Hippocampal formation (tissue), 2 donors: ENCODE measurements at regions not wholly inside any gene's neighbourhood (a gene's known extent, or its start where the extent isn't known, plus 50 kb on each side); places are given as distances from the start of the nearest gene placed in this dataset.
"Not testable (repeated sequence)": the region's sequence is repeated elsewhere in the genome, so short reads cannot be mapped to it uniquely, and the experiment has no call there.

ENCODE experiments used
- DNase-seq, 2 donors: peaks; one replicate each; lab custom pipeline; 2025; lab: John Stamatoyannopoulos, UW

DNA sequence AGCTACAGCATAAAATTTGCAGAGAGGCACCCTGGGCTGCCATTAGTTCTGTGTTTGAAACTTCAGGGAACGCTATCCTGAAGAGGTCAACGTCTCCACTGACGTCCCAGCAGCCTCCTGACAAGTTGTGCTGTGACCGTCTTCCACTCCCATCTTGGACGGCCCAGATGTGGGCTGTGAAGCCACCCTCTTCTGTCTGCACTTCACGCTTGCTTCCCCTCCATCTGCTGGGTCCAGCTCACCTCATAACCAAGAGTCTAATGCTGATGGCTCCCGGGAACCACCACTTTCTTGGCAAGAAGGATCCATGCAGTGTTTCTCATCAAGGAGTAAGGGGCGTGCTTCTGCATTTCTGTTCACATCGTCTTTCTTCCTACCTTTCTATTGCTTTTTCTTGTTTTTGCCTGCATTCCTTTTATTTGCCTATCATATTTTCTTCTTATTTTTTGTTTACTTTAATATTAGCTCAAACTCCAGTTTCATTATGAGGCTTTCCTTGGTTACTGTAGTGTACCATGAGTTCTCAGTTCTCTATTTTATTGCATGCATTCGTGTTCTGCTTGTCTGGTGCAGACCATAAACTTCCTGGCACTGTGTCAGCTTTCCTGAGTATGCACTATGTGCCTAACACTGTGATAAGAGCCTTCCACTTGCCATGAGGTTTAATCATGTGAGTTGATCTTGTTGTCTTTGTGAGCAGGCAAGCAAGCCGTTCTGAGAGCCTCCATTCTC is 631.8 kb upstream of the RAB6C start:
- peak; percentile 9 to 27 for DNase-seq

DNA sequence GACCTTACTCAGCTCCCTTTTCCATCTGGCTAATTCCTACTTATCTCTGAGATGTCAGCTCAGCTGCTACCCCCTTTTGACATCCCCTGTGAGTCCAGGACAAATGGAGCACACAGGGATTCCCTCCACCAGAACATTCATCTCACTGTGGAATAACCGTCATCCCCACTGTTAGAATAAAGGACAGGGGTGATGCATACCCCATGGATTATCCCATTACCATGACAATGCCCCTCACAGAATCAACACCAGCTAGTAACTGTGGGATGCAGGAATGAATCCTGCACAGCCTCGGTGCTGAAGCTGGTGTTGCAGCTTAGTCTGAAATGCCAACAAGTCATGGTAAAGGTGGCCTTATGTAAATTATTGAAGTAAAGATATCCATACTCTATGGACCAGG is 624.8 kb upstream of the RAB6C start:
- DNase-seq, result no peak

DNA sequence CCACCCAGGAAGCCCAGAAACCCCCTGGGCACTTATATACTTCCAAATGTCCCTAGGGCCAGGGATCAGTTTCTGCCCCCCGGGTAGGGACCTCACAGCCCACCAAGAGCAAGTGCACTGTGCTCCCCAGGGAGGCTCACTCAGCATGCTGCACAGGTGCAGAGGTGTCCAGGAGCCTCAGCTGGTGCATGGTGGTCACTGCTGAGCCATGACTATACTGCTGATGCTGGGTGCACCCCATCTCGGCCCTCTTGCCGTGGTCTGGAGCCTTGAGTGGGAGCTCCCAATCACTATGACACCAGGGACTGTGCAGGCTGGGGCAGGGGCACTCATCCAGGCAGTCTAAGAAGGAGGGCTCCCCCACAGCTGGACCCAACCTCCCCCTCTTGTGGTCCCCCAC is 617.8 kb upstream of the RAB6C start:
- no peak for DNase-seq

DNA sequence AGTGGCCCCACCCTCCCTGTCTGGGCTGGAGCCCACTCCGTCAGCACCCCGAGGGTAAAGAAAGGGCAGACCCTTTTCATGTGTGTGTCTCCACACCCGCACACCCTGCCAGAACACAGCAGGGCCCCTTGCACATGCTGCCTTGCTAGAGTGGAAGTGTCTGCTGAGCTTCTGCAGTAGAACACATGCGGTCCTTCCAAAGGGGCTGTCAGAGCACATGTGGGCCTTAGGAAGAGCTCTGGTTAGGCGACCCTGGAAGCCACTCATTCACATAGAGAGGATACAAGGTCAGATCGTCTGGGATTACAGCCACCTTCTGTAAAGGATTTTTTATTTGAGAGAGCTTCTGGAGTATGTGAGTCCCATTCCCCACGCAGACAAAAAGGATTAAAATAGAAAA is 613.2 kb upstream of the RAB6C start:
- no peak for DNase-seq

DNA sequence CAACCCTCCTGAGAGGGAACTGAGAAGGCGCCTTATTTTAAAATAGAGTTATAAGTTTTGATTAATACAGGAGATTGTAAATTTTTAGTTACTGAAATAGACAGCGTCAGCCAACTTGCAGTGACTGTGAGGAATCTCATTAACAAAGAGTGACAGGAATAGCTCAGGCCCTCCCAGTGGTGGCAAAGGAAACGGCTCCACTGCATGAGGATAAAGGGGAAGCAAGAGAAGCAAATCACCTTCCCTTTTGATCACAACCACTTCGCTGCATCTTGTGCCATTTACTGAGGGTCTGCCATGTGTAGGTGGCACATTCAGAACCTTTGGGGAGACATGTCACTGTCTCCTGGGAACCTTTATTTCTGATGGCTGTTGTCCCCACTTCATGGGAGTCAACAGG is 612.4 kb upstream of the RAB6C start:
- no peak for DNase-seq

DNA sequence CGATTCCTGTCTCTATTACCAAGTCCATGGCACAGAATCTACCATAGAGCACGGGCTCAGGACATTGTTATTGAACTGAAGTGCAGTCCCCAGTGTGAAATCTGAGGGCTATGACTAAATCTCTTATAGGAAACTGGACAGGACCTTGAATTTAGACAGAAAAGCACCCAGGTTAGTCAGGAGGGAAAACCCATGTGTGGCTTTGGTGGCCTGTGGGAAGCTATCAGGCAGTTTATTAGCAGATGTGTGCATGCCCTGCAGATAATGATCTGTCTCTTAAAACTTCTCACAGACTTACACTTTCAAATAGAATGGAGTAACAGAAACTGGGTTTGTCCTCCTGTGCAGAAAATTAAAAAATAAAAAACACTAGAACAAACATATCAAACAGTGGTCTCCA is 610.0 kb upstream of the RAB6C start:
- DNase-seq, result no peak

DNA sequence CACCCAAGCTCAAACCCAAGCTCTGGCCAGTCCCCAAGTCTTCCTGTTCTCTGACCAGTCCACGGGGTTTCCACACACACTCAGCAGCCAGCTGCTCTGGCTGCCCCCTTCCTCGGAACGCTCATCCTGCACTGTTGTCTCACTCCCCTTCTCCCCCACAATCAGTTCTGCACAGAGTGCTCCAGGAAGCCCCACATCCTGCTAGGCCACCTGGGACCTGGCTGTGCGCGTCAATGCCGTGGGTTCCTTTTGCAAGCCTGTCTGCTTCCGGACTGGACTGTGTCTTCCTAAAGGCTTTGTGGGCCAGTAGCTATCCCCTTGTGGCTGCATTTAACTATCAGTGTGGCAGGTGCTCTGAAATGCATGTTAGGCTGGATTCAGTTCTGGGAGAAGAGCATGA is 605.0 kb upstream of the RAB6C start:
- no peak for DNase-seq

DNA sequence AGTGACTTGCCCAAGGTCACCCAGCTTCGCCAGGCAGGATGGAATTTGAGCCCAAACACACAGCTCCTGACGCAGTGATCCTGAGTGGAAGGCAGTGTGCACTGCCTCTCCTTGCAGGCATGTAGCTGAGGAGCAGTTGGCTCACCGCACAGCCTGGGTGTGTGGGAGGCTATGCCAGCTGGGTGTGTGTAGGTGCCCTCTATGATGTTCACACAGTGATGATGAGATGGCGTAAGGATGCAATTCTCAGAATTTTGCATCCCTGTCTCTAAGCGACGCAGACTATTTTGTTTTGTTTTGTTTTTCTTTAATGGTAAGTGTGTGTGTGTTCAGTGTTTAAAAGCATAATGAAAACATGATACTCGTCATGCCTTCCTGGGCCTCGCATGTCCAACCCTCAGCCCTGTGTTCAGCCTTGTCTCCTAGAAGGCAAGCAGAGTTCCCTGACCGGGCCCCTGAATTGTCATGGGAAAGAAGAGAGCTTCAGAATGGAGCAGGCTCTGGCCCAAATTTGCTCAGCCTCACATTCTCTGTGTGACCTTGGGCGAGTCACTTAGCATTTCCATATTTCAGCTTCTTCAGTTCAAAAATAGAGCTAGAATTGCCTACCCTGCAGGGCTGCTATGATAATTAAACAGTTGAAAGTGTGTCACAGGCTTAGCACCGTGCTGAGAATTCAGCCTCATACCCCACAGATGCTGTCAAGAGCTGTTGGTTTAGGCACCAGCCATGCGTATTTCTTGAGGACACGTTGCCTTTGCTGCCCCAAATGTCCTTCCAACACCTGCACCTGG is 603.6 kb upstream of the RAB6C start:
- DNase-seq, result peak in 1 of 2 donors; percentile 17

DNA sequence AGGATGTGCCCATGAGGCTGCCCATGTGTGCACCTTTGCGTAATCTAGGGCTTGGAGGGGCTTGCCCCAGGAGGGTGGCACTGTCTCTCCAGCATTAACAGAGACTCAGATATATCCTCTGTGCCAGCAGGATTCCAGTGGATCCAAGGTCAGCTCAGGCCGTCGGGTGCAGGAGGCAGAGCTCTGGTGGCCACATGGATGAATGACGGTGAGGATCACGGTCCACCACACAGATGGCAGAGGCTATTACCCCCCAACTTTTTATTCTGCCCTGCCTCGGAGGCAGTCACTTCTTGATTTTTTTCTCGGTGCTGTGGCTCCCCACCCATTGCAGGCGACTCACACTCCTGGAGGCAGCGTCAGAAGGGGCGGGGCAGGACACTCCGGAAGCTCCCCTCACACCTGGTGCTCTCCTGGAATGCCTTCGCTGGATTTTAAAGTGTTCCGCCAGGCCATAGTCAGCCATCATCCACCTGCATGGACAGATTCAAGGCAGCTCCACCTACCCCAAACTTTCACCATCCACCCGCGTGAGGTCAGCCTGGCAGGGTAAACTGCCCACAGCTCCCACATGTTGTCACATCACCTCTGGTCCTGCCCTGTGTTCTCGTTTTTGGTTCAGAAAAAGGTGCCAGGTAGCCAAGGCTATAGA is 602.9 kb upstream of the RAB6C start:
- no peak for DNase-seq

DNA sequence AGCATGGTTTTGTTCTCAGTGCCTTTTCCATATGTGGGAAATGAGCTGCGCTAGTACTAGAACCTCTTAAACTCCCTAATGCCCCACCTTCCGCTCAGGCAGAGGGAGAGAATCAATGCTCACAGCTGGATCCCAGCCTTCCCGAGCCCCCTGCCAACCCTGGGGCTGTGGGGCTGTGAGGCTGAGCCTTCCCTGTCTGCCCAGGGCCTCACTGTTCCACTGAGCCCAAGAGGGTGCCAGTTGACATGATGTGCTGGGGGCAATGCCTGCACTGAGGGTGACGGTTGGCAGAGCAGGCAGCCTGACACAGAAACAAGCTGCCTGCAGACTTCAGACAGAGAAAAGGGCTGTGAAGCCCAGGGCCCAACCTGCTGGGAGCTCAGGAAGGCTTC is 602.4 kb upstream of the RAB6C start:
- DNase-seq, result no peak

DNA sequence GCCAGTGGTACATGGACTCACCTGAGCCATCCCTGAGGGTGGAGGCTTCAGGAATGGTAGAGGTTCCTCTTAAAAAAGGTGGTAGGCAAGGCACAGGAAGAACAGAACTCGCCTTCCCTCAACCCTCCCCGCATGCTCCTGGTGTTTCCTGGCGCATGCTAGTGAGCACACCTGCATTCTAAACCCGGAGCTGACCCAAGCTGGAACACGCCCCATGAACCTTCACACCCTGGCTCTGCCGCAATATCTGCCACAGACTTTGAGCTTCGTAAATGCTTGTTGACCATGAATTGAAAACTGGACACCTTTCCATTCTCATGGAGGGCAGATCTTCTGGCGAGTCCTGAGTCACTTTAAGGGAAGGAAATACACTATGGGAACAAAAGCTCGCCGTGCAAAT is 601.3 kb upstream of the RAB6C start:
- DNase-seq, result no peak

- no peak for DNase-seq
These were observed 600.1 kb upstream of the RAB6C start for GRCh38 chr2:129379411-129379810.

DNA sequence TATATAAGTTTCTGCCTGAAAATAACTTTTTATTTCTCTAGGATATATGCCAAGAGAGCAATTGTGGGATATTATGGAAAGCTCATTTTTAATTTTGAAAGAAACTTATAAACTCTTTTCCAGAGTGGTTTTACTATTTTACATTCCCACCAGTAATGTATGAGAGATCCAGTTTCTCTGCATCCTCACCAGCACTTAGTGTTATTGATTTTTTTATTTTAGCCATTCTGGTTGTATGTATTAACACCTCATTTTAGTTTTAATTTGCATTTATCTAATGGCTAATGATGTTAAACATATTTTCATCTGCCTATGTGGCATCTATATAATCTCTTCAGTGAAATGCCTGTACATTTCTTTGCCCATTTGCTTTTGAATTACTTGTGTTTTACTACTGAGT is 597.7 kb upstream of the RAB6C start:
- DNase-seq, result no peak

GRCh38 chr2:129388870-129389269 is 590.6 kb upstream of the RAB6C start:
- DNase-seq, result no peak

- no peak for DNase-seq
These were observed 585.6 kb upstream of the RAB6C start for GRCh38 chr2:129393816-129394215.

- DNase-seq, result peak in 1 of 2 donors; percentile 18
These were observed 582.4 kb upstream of the RAB6C start for GRCh38 chr2:129396980-129397599.

- DNase-seq, result no peak
These were observed 578.6 kb upstream of the RAB6C start for GRCh38 chr2:129400826-129401225.

DNA sequence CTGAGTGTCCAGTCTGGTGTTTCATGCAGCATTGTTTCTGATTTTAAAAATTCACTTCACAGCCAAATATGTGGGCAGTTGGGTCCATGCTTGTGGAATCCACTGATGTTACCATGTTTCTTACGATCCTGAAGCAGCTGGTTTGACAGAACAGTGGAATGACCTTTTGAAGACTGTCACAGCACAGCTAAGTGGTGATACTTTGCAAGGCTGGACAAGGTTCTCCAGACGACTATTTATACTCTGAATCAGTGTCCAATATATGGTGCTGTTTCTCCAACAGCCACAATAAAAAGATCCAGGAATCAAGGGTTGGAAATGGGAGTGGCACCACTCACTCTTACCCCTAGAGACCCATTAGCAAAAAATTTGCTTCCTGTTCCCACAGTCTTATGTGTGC is 577.4 kb upstream of the RAB6C start:
- DNase-seq, result no peak

- no peak for DNase-seq
These were observed 575.3 kb upstream of the RAB6C start for GRCh38 chr2:129404000-129404685.

DNA sequence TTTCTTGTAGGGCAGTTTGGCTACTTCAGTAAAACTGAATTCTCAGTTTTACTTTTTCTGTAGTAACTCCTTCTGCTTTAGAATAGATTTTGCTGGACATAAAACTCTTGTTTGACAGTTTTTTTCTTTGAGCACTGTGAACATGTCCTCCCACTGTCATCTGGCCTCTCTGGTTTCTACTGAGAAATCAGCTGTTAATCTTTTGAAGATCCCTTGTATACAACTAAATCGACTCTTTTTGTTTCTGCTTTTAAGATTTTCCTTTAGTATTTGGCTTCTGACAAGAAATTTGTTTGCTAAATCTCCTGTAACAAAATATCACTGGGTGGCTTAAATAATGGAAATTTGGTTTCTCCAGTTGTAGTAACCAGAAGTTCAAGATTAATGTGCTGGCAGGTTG is 570.9 kb upstream of the RAB6C start:
- DNase-seq, result no peak

GRCh38 chr2:129417041-129417440 is 562.4 kb upstream of the RAB6C start:
- not testable (repeated sequence) for DNase-seq

DNA sequence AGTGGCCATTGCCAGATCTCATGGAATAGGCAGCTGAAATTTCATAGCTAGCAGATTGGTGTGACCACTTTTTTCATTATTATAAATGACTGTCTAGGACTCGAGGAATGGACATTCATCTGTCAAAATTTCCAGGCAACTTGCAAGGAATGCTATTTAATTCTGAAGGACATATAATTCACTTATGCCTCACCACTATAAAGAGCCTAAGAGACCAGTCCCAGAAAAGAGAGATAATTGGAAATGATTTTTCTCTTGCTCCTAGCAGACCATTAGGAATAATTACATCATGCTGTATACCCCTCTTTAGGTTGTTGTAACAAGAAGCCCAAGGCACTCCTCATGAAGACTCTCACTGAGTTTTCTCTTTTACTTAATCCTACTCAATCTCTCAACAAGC is 557.4 kb upstream of the RAB6C start:
- no peak for DNase-seq
